Esophagus muscularis mucosa (tissue), 4 donors: ENCODE measurements at regions not wholly inside any gene's neighbourhood (a gene's known extent, or its start where the extent isn't known, plus 50 kb on each side); places are given as distances from the start of the nearest gene placed in this dataset.

Source experiments
- DNase-seq: peaks from one replicate; pipeline ENCODE4 v3.0.0-alpha.2; 2017; ENCODE audit errors: extremely low spot score
- H3K27ac ChIP-seq, 4 donors: fragments of 200-600 bp; sonication (generic); replicated peaks in 1 of 4; 1 replicate in 3 of 4; 2 replicates in 1 of 4; pipeline ENCODE4 v1.5.1; 2016 to 2019; ENCODE audit warnings: mild to moderate bottlenecking in 1 of 4
- H3K27me3 ChIP-seq, 4 donors: fragments of 200-600 bp; sonication (generic); one replicate each; pipeline versions ENCODE4 v1.5.1 to v1.6.0; 2016 to 2019
- H3K36me3 ChIP-seq, 4 donors: fragments of 200-600 bp; sonication (generic); one replicate each; pipeline ENCODE4 v1.5.1; 2016 to 2019
- H3K4me1 ChIP-seq, 4 donors: fragments of 200-600 bp; sonication (generic); one replicate each; pipeline ENCODE4 v1.5.1; 2016 to 2019
- H3K4me3 ChIP-seq, 4 donors: fragments of 200-600 bp; sonication (generic); 1 replicate in 2 of 4; 2 replicates in 2 of 4; pipeline ENCODE4 v1.5.1; 2016 to 2019; ENCODE audit warnings: mild to moderate bottlenecking in 4 of 4, moderate library complexity in 1 of 4
- H3K9me3 ChIP-seq, 4 donors: fragments of 200-600 bp; sonication (generic); 1 replicate in 3 of 4; 2 replicates in 1 of 4; pipeline ENCODE4 v1.5.1; 2016 to 2019
- CTCF ChIP-seq, 3 experiments: fragments of 200-600 bp in 2 of 3; fragments of 450-650 bp in 1 of 3; sonication (generic) in 2 of 3; IDR thresholded peaks; one replicate each; pipeline ENCODE4 v1.5.1; 2017 to 2019; ENCODE audit warnings: antibody characterized with exemption in 3 of 3, mild to moderate bottlenecking in 2 of 3, moderate library complexity in 1 of 3
- EP300 ChIP-seq: sonication (generic); formaldehyde crosslinking; IDR thresholded peaks from one replicate; pipeline ENCODE4 v1.6.1; 2017; ENCODE audit warnings: antibody characterized with exemption
- POLR2A ChIP-seq: fragments of 450-650 bp; IDR thresholded peaks from one replicate; pipeline ENCODE4 v1.6.1; 2017; ENCODE audit warnings: antibody characterized with exemption, moderate library complexity, mild to moderate bottlenecking, low read depth
- POLR2AphosphoS5 ChIP-seq, 2 donors: sonication (generic); formaldehyde crosslinking; IDR thresholded peaks; one replicate each; pipeline ENCODE4 v1.6.1; 2017; ENCODE audit warnings: antibody characterized with exemption in 2 of 2
- WGBS: methylation state at CpG from one replicate; pipeline ENCODE4 v1.1.5; 2018; 5-methylcytosine and 5-hydroxymethylcytosine counted together
- intact Hi-C: fragments of 100-400 bp; cut with DNase I; formaldehyde crosslinking; loops from one replicate; pipeline ENCODE4 v1.15.1; 2023

GRCh38 chr15:95016511-95017229 is 785.3 kb downstream of the MCTP2 start:
- no peaks in the 10 kb centered on the region for H3K36me3 ChIP-seq
- TF ChIP-seq EP300 = no peak
- no peak for TF ChIP-seq POLR2AphosphoS5 (IDR thresholded peaks at IDR 0.05)
- DNase-seq = no peak
- intact Hi-C loops = no loop called here
- H3K27me3 ChIP-seq = no peaks in the 10 kb centered on the region
- 36% methylated on average over 2 of the region's 2 CpGs for WGBS
- H3K9me3 ChIP-seq = no peaks in the 10 kb centered on the region
- no peak overlapping the region for H3K27ac ChIP-seq
- no peak overlapping the region for H3K4me3 ChIP-seq
- H3K4me1 ChIP-seq = peaks cover 13 to 24% (median 18%) of the 10 kb centered on the region in 4 donors

- Histone ChIP-seq H3K4me1 (peaks cover 13 to 24% (median 18%) of the 10 kb centered on the region in 4 donors), H3K4me3 (no peak overlapping the region), H3K36me3 (no peaks in the 10 kb centered on the region), H3K27ac (no peak overlapping the region), H3K27me3 (no peaks in the 10 kb centered on the region), H3K9me3 (peaks cover 0 to 6% (median 2%) of the 10 kb centered on the region in 4 donors)
- 80% methylated on average over 4 of the region's 4 CpGs for WGBS
- DNase-seq = no peak
- intact Hi-C loops = no loop called here
- no peak for TF ChIP-seq POLR2A
- no peak for TF ChIP-seq EP300
- TF ChIP-seq CTCF (IDR thresholded peaks at IDR 0.05) = no peak
- TF ChIP-seq POLR2AphosphoS5 (IDR thresholded peaks at IDR 0.05) = no peak
Measured at GRCh38 chr15:95017666-95018328, 786.4 kb downstream of the MCTP2 start.

GRCh38 chr15:95018888-95019545 is 787.7 kb downstream of the MCTP2 start:
- intact Hi-C loops = no loop called here
- no peaks in the 10 kb centered on the region for H3K27me3 ChIP-seq
- no peak for TF ChIP-seq EP300
- TF ChIP-seq POLR2AphosphoS5 (IDR thresholded peaks at IDR 0.05) = no peak
- TF ChIP-seq CTCF (IDR thresholded peaks at IDR 0.05) = no peak
- no peak for TF ChIP-seq POLR2A
- H3K27ac ChIP-seq = no peak overlapping the region
- WGBS = 71% methylated on average over 6 of the region's 6 CpGs
- no peaks in the 10 kb centered on the region for H3K36me3 ChIP-seq
- no peak overlapping the region for H3K4me3 ChIP-seq
- H3K4me1 ChIP-seq = peaks cover 13 to 24% (median 18%) of the 10 kb centered on the region in 4 donors
- no peak for DNase-seq
- peaks cover 0 to 7% (median 2%) of the 10 kb centered on the region in 4 donors for H3K9me3 ChIP-seq

GRCh38 chr15:95019907-95020306 is 788.5 kb downstream of the MCTP2 start:
- intact Hi-C loops = loop anchor here (10.0 kb wide), 1 partner anchor 1305 kb away; no protein-coding TSS in a partner anchor
- peaks cover 13 to 24% (median 18%) of the 10 kb centered on the region in 4 donors for H3K4me1 ChIP-seq
- TF ChIP-seq POLR2AphosphoS5 (IDR thresholded peaks at IDR 0.05) (no peak), EP300 (no peak), POLR2A (no peak), CTCF (IDR thresholded peaks at IDR 0.05) (no peak)
- H3K27ac ChIP-seq = no peak overlapping the region
- DNase-seq = no peak
- peaks cover 0 to 7% (median 2%) of the 10 kb centered on the region in 4 donors for H3K9me3 ChIP-seq
- WGBS = 56% methylated on average over 1 of the region's 1 CpG
- no peaks in the 10 kb centered on the region for H3K36me3 ChIP-seq
- no peak overlapping the region for H3K4me3 ChIP-seq
- H3K27me3 ChIP-seq = no peaks in the 10 kb centered on the region

- intact Hi-C loops = loop anchor here (10.0 kb wide), 1 partner anchor 1303 kb away; no protein-coding TSS in a partner anchor
- no peak for TF ChIP-seq CTCF (IDR thresholded peaks at IDR 0.05)
- no peak for TF ChIP-seq EP300
- no peak for TF ChIP-seq POLR2AphosphoS5 (IDR thresholded peaks at IDR 0.05)
- TF ChIP-seq POLR2A = no peak
- Histone ChIP-seq H3K36me3 (no peaks in the 10 kb centered on the region), H3K27ac (no peak overlapping the region), H3K4me3 (no peak overlapping the region), H3K9me3 (peaks cover 0 to 7% (median 2%) of the 10 kb centered on the region in 4 donors), H3K4me1 (peaks cover 8 to 19% (median 14%) of the 10 kb centered on the region in 4 donors), H3K27me3 (no peaks in the 10 kb centered on the region)
- DNase-seq = no peak
- WGBS = 100% methylated on average over 2 of the region's 2 CpGs
Measured at GRCh38 chr15:95021816-95022215, 790.5 kb downstream of the MCTP2 start.
